Osteoblast (primary cell): ENCODE measurements at regions not wholly inside any gene's neighbourhood (a gene's known extent, or its start where the extent isn't known, plus 50 kb on each side); places are given as distances from the start of the nearest gene placed in this dataset.
"Not testable (repeated sequence)": the region's sequence is repeated elsewhere in the genome, so short reads cannot be mapped to it uniquely, and the experiment has no call there.

Experiments
- DNase-seq: peaks from one replicate; pipeline ENCODE4 v3.0.0; 2011; ENCODE audit warnings: low spot score, mixed read lengths; ENCODE audit not compliant: insufficient read length; ENCODE audit errors: missing footprints
- H2AFZ ChIP-seq: 2 replicates; pipeline ENCODE4 v1.6.0; 2011; ENCODE audit warnings: mild to moderate bottlenecking, low read length
- H3K27ac ChIP-seq: 2 replicates; pipeline ENCODE4 v1.5.1; 2011; ENCODE audit warnings: mild to moderate bottlenecking, low read depth, low read length, moderate library complexity
- H3K27me3 ChIP-seq: 2 replicates; pipeline ENCODE4 v1.6.0; 2012; ENCODE audit warnings: mild to moderate bottlenecking, control low read depth, inconsistent platforms, low read length, moderate library complexity; ENCODE audit not compliant: insufficient read depth
- H3K36me3 ChIP-seq: 2 replicates; pipeline ENCODE4 v1.5.1; 2011; ENCODE audit warnings: mild to moderate bottlenecking, low read length, control low read depth, moderate library complexity; ENCODE audit not compliant: insufficient read depth
- H3K4me1 ChIP-seq: 2 replicates; pipeline ENCODE4 v1.5.1; 2011; ENCODE audit warnings: mild to moderate bottlenecking, low read length, control low read depth, moderate library complexity; ENCODE audit not compliant: insufficient read depth
- H3K4me2 ChIP-seq: 2 replicates; pipeline ENCODE4 v1.6.0; 2011; ENCODE audit warnings: mild to moderate bottlenecking, low read length; ENCODE audit not compliant: insufficient read depth
- H3K4me3 ChIP-seq: fragments of 200-600 bp; sonication (generic); 3 replicates; pipeline ENCODE4 v1.5.1; 2012; ENCODE audit warnings: mild to moderate bottlenecking, low read length, inconsistent platforms; ENCODE audit not compliant: insufficient read depth
- H3K79me2 ChIP-seq: 2 replicates; pipeline ENCODE4 v1.6.0; 2012; ENCODE audit warnings: mild to moderate bottlenecking, low read length, control low read depth, inconsistent platforms; ENCODE audit not compliant: insufficient read depth
- H3K9me3 ChIP-seq: 2 replicates; pipeline ENCODE4 v1.5.1; 2011; ENCODE audit warnings: low read depth, low read length, control low read depth
- H4K20me1 ChIP-seq: 2 replicates; pipeline ENCODE4 v1.6.0; 2012; ENCODE audit warnings: mild to moderate bottlenecking, low read length, control low read depth; ENCODE audit not compliant: insufficient read depth
- TF ChIP-seq, protein P1 (sequence below): IDR thresholded peaks from 2 replicates; pipeline ENCODE4 v1.5.1; 2011; ENCODE audit warnings: mild to moderate bottlenecking, low read depth, low read length, moderate library complexity; ENCODE audit errors: extremely low read depth

DNA sequence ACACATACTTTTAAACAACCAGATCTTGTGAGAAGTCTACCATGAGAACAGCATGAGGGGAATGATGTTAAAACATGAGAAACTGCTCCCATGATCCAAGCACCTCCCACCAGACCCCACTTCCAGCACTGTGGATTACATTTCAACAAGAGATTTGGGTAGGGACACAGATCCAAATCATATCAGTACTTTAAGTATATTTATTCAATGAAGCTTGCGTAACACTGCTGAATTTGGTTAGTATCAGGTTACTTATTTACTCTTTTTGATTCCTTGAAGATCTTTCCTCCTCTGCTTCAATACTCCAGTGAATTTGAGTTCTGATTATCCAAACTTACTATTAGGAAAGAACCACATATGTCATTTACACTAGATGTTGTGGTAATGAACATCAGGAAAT is 418.6 kb downstream of the PIK3C3 start:
- no peak overlapping the region for H3K4me3 ChIP-seq
- TF ChIP-seq, protein P1, sequence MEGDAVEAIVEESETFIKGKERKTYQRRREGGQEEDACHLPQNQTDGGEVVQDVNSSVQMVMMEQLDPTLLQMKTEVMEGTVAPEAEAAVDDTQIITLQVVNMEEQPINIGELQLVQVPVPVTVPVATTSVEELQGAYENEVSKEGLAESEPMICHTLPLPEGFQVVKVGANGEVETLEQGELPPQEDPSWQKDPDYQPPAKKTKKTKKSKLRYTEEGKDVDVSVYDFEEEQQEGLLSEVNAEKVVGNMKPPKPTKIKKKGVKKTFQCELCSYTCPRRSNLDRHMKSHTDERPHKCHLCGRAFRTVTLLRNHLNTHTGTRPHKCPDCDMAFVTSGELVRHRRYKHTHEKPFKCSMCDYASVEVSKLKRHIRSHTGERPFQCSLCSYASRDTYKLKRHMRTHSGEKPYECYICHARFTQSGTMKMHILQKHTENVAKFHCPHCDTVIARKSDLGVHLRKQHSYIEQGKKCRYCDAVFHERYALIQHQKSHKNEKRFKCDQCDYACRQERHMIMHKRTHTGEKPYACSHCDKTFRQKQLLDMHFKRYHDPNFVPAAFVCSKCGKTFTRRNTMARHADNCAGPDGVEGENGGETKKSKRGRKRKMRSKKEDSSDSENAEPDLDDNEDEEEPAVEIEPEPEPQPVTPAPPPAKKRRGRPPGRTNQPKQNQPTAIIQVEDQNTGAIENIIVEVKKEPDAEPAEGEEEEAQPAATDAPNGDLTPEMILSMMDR = no peak
- no peak for DNase-seq
- no peaks in the 10 kb centered on the region for H3K4me1 ChIP-seq
- H3K36me3 ChIP-seq = no peaks in the 10 kb centered on the region
- no peaks in the 10 kb centered on the region for H4K20me1 ChIP-seq
- no peak overlapping the region for H3K4me2 ChIP-seq
- H3K27me3 ChIP-seq = no peaks in the 10 kb centered on the region
- H3K9me3 ChIP-seq = no peaks in the 10 kb centered on the region
- no peak overlapping the region for H2AFZ ChIP-seq
- no peak overlapping the region for H3K27ac ChIP-seq
- H3K79me2 ChIP-seq = no peaks in the 10 kb centered on the region

DNA sequence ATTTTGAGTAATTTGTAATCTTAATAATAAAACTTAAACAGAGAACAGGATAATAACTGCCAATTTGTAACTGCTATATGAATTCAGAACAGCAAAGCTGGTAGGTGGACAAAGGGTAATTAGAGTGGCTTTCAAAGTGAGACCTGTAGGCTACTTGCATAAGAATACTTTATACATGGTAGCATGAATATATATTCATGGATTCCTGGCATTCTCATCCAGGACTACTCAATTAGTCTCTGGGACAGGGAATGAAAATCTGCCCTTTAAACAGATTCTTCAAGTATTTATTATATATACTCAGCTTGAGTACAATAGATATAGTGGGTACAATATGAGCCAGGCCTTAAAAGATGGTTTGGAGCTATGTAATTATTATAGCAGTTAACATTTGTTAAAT is 419.9 kb downstream of the PIK3C3 start:
- H4K20me1 ChIP-seq = no peaks in the 10 kb centered on the region
- no peaks in the 10 kb centered on the region for H3K4me1 ChIP-seq
- H3K4me3 ChIP-seq = no peak overlapping the region
- no peak overlapping the region for H2AFZ ChIP-seq
- DNase-seq = no peak
- H3K4me2 ChIP-seq = no peak overlapping the region
- no peaks in the 10 kb centered on the region for H3K36me3 ChIP-seq
- TF ChIP-seq, protein P1 = no peak
- no peaks in the 10 kb centered on the region for H3K79me2 ChIP-seq
- H3K27ac ChIP-seq = no peak overlapping the region
- no peaks in the 10 kb centered on the region for H3K27me3 ChIP-seq
- no peaks in the 10 kb centered on the region for H3K9me3 ChIP-seq

DNA sequence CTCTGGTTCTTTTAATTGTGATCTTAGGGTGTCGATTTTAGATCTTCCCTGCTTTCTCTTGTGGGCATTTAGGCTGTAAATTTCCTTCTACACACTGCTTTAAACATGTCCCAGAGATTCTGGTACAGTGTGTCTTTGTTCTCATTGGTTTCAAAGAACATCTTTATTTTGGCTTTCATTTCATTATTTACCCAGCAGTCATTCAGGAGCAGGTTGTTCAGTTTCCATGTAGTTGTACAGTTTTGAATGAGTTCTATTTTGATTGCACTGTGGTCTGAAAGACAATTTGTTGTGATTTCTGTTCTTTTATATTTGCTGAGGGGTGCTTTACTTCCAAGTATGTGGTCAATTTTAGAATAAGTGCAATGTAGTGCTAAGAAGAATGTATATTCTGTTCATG is 423.8 kb downstream of the PIK3C3 start:
- not testable (repeated sequence) for H4K20me1 ChIP-seq, H3K4me2 ChIP-seq, H3K4me1 ChIP-seq, H3K36me3 ChIP-seq, H2AFZ ChIP-seq, DNase-seq, H3K27ac ChIP-seq, H3K4me3 ChIP-seq, H3K27me3 ChIP-seq, H3K9me3 ChIP-seq, H3K79me2 ChIP-seq

DNA sequence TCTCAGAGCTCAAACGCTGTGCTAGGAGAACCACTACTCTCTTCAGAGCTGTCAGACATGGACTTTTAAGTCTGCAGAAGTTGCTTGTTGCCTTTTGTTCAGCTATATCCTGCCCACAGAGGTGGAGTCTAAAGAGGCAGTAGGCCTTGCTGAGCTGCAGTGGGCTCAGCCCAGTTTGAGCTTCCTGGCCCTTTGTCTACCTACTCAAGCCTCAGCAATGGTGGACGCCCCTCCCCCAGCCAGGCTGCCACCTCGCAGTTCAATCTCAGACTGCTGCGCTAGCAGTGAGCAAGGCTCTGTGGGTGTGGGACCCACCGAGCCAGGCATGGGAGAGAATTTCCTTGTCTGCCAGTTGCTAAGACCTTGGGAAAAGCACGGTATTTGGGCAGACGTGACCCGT is 426.2 kb downstream of the PIK3C3 start:
- H3K36me3 ChIP-seq, H3K4me3 ChIP-seq: not testable (repeated sequence)

DNA sequence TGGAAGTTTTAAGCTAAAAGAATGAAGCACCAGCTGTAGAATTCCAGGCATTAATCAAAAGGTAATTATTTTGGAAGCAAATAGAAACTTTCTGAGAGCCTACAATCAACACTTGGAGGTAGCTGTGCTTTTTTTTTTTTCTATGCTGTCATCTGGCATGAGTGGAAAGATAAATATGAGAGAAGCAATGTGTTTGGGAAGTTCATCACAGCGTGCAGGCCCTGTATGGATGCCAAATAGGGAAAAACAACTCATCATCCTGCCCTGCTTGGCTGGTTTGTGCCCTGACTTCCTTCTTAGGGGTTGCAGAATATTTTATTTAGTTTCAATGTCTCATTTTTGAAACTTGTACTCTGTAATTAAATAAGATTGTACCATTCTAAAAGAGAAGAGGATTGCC is 437.4 kb downstream of the PIK3C3 start:
- Histone ChIP-seq H3K9me3 (no peaks in the 10 kb centered on the region), H2AFZ (no peak overlapping the region), H3K27me3 (no peaks in the 10 kb centered on the region), H3K36me3 (no peaks in the 10 kb centered on the region), H3K4me3 (no peak overlapping the region), H3K79me2 (no peaks in the 10 kb centered on the region), H3K27ac (no peak overlapping the region), H3K4me2 (no peak overlapping the region), H4K20me1 (no peaks in the 10 kb centered on the region), H3K4me1 (no peaks in the 10 kb centered on the region)
- no peak for DNase-seq
- TF ChIP-seq, protein P1 = no peak

More for the DNA sequence above, 426.2 kb downstream of the PIK3C3 start:
- H3K27me3 ChIP-seq, H3K79me2 ChIP-seq, DNase-seq, H3K9me3 ChIP-seq, H3K4me1 ChIP-seq, H2AFZ ChIP-seq, H4K20me1 ChIP-seq, H3K27ac ChIP-seq, H3K4me2 ChIP-seq: not testable (repeated sequence)
